HepG2 (cell line): ENCODE measurements at regions not wholly inside any gene's neighbourhood (a gene's known extent, or its start where the extent isn't known, plus 50 kb on each side); places are given as distances from the start of the nearest gene placed in this dataset.

Experiments used
- ATAC-seq: fragments of 200-7000 bp; cut with Tn5 transposase; 3 replicates; pipeline ENCODE4 v1.9.1; 2020; ENCODE audit warnings: mild to moderate bottlenecking, moderate library complexity
- BruUV-seq: library from RNA; stranded (reverse); fragments of 400-500 nt; replicated peaks from 2 replicates; lab custom pipeline; 2021; lab: Mats Ljungman, UMichigan
- CTCF ChIA-PET: fragments of 300-600 bp; formaldehyde crosslinking; extraction: SDS; loops from one replicate; lab custom pipeline; 2021; ENCODE audit warnings: low total read pairs, inconsistent platforms, low intra/inter-chr PET ratio; lab: Yijun Ruan, JAX
- POLR2A ChIA-PET: fragments of 350-600 bp; sonication (Branson Sonifier 250); formaldehyde crosslinking; loops from one replicate; lab custom pipeline; 2020; ENCODE audit warnings: antibody characterized with exemption, inconsistent platforms; lab: Yijun Ruan, JAX
- DNase-seq: peaks from one replicate; pipeline ENCODE4 v3.0.0-alpha.2; 2015; ENCODE audit warnings: low spot score
- FAIRE-seq: peaks from 3 replicates; lab custom pipeline; 2011; peaks lifted over from hg19 to GRCh38; lab: Jason Lieb, UNC
- H2AFZ ChIP-seq: one replicate; pipeline ENCODE4 v1.6.1; 2011; ENCODE audit warnings: low read length, inconsistent platforms
- H3K27ac ChIP-seq: fragments of 300-600 bp; 3 replicates; pipeline ENCODE4 v1.8.0; 2011; ENCODE audit warnings: mixed run types, mild to moderate bottlenecking, mixed read lengths, low read length, inconsistent platforms; ENCODE audit not compliant: insufficient read depth; ENCODE audit errors: extremely low read length
- H3K27me3 ChIP-seq, 2 experiments: fragments of 200-600 bp in 1 of 2; 2 replicates in 1 of 2; 3 replicates in 1 of 2; pipeline versions ENCODE4 v1.6.0 to v1.8.0; 2011; ENCODE audit warnings: low read length in 2 of 2, mild to moderate bottlenecking in 2 of 2, moderate library complexity in 2 of 2, inconsistent platforms in 1 of 2; ENCODE audit not compliant: insufficient read depth in 2 of 2, control insufficient read depth in 1 of 2
- H3K36me3 ChIP-seq, 2 experiments: fragments of 200-600 bp in 1 of 2; replicated peaks in 1 of 2; 2 replicates in 1 of 2; 3 replicates in 1 of 2; pipeline versions ENCODE4 v1.5.1 to v1.8.0; 2011; ENCODE audit warnings: low read length in 2 of 2, inconsistent platforms in 1 of 2; ENCODE audit not compliant: insufficient read depth in 2 of 2, control insufficient read depth in 1 of 2
- H3K4me1 ChIP-seq: 2 replicates; pipeline ENCODE4 v1.5.1; 2012; ENCODE audit warnings: low read length, inconsistent platforms; ENCODE audit not compliant: insufficient read depth
- H3K4me2 ChIP-seq: 2 replicates; pipeline ENCODE4 v1.6.0; 2011; ENCODE audit warnings: low read depth, low read length, inconsistent platforms
- H3K4me3 ChIP-seq, 3 experiments: fragments of 200-600 bp in 1 of 3; sonication (generic), shearing (Covaris generic) in 1 of 3; replicated peaks in 1 of 3; 2 replicates each; pipeline ENCODE4 v1.5.1; 2011 to 2016; ENCODE audit warnings: low read length in 3 of 3, inconsistent platforms in 2 of 3, low read depth in 2 of 3, mild to moderate bottlenecking in 2 of 3, control low read depth in 1 of 3, mixed read lengths in 1 of 3; ENCODE audit not compliant: insufficient read depth in 1 of 3
- H3K79me2 ChIP-seq: one replicate; pipeline ENCODE4 v1.6.1; 2011; ENCODE audit warnings: low read length, inconsistent platforms; ENCODE audit not compliant: insufficient read depth
- H3K9ac ChIP-seq: 2 replicates; pipeline ENCODE4 v1.6.0; 2011; ENCODE audit warnings: mild to moderate bottlenecking, low read depth, low read length, inconsistent platforms; ENCODE audit not compliant: insufficient read depth
- H3K9me3 ChIP-seq: 2 replicates; pipeline ENCODE4 v1.5.1; 2012; ENCODE audit warnings: mild to moderate bottlenecking, low read length
- H4K20me1 ChIP-seq: 2 replicates; pipeline ENCODE4 v1.6.0; 2011; ENCODE audit warnings: inconsistent platforms, mild to moderate bottlenecking, low read length, moderate library complexity; ENCODE audit not compliant: insufficient read depth
- FOXP1 ChIP-seq, 2 experiments: fragments of 450-650 bp in 1 of 2; IDR thresholded peaks; 2 replicates each; pipeline ENCODE4 v1.6.1; 2017 to 2018; ENCODE audit warnings: antibody characterized with exemption in 1 of 2
- GABPB1 ChIP-seq: IDR thresholded peaks from 2 replicates; pipeline ENCODE4 v1.6.1; 2016; ENCODE audit warnings: mild to moderate bottlenecking, missing genetic modification reagents, moderate library complexity, missing compliant biosample characterization
- MIXL1 ChIP-seq: IDR thresholded peaks from 2 replicates; pipeline ENCODE4 v1.6.1; 2016
- PTBP1 ChIP-seq: fragments of 200-400 bp; formaldehyde crosslinking; IDR thresholded peaks from 2 replicates; pipeline ENCODE4 v1.6.1; 2018; ENCODE audit warnings: low read length, low read depth; ENCODE audit not compliant: poor library complexity, severe bottlenecking
- ZNF609 ChIP-seq: sonication (generic); formaldehyde crosslinking; IDR thresholded peaks from 2 replicates; pipeline ENCODE4 v1.4.0; 2020; ENCODE audit warnings: mild to moderate bottlenecking, missing genetic modification reagents, borderline replicate concordance
- ZNF724P ChIP-seq: sonication (generic); formaldehyde crosslinking; IDR thresholded peaks from 2 replicates; pipeline ENCODE4 v1.8.0; 2022; ENCODE audit warnings: missing genetic modification reagents, borderline replicate concordance
- WGBS: methylation state at CpG from one replicate; pipeline ENCODE4 v1.1.6; 2017; ENCODE audit warnings: low lambda C conversion rate; 5-methylcytosine and 5-hydroxymethylcytosine counted together
- in situ Hi-C: cut with HindIII; loops from 2 replicates; pipeline ENCODE4 v1.10.0; 2017; ENCODE audit warnings: low pct_unique_long_range_greater_than_20kb; ENCODE audit not compliant: extremely low pct_ligation_motif_present
- intact Hi-C: fragments of 100-400 bp; cut with micrococcal nuclease; formaldehyde crosslinking; loops from one replicate; pipeline ENCODE4 v1.10.0; 2022; ENCODE audit not compliant: unreplicated experiment

- Histone ChIP-seq H3K27me3 (no peaks in the 10 kb centered on the region), H3K4me2 (no peak overlapping the region), H3K4me1 (no peaks in the 10 kb centered on the region), H3K9me3 (peaks cover 74% of the 10 kb centered on the region), H3K79me2 (no peaks in the 10 kb centered on the region), H2AFZ (no peak overlapping the region), H3K27ac (no peak overlapping the region), H3K4me3 (no peak overlapping the region), H4K20me1 (no peaks in the 10 kb centered on the region), H3K9ac (no peak overlapping the region), H3K36me3 (no peaks in the 10 kb centered on the region)
- CTCF ChIA-PET: no interaction called here
- TF ChIP-seq PTBP1 (no peak), ZNF724P (CRISPR knock-in tag) (no peak), GABPB1 (CRISPR knock-in tag) (no peak), FOXP1 (IDR thresholded peaks at IDR 0.05) (no peak), FOXP1 (CRISPR knock-in tag; IDR thresholded peaks at IDR 0.05) (no peak)
- ATAC-seq: no peak
- in situ Hi-C loops: no loop called here
- BruUV-seq: no TSS peak
- intact Hi-C loops: no loop called here
- 52% methylated on average over 3 of the region's 3 CpGs for WGBS
- DNase-seq: no peak
- POLR2A ChIA-PET: no interaction called here
- FAIRE-seq: no peak
Observed at GRCh38 chr16:63192980-63193379, 1156.7 kb upstream of the CDH8 start.

GRCh38 chr16:63188086-63188771, 1152.0 kb upstream of the CDH8 start:
- POLR2A ChIA-PET: no interaction called here
- TF ChIP-seq MIXL1 (CRISPR knock-in tag): no peak
- TF ChIP-seq ZNF609 (CRISPR knock-in tag): no peak
- Histone ChIP-seq H3K27me3 (no peaks in the 10 kb centered on the region), H3K4me3 (no peak overlapping the region), H4K20me1 (no peaks in the 10 kb centered on the region), H3K4me1 (no peaks in the 10 kb centered on the region), H3K27ac (no peak overlapping the region), H2AFZ (no peak overlapping the region), H3K9ac (no peak overlapping the region), H3K9me3 (peaks cover 75% of the 10 kb centered on the region), H3K4me2 (no peak overlapping the region), H3K79me2 (no peaks in the 10 kb centered on the region), H3K36me3 (no peaks in the 10 kb centered on the region)
- intact Hi-C loops (no loop called here), in situ Hi-C loops (no loop called here)
- FAIRE-seq (no peak), DNase-seq (no peak), ATAC-seq (no peak)
- CTCF ChIA-PET: no interaction called here
- 3% methylated on average over 7 of the region's 7 CpGs for WGBS
- BruUV-seq: no TSS peak
